ENCODE measurements at regions not wholly inside any gene's neighbourhood (a gene's known extent, or its start where the extent isn't known, plus 50 kb on each side); places are given as distances from the start of the nearest gene placed in this dataset.
A peak's percentile ranks its signal among the peaks of the same experiment; 100 is the strongest.

GRCh38 chr12:41684997-41685396, 459.7 kb downstream of the GXYLT1 start:
- TF ChIP-seq ZNF654 (tag by site-specific recombination; IDR thresholded peaks at IDR 0.05; ENCODE audit: low read depth), result peak; percentile 68
- no peak for TF ChIP-seq SCRT1 (tag by site-specific recombination; IDR thresholded peaks at IDR 0.05; ENCODE audit: borderline replicate concordance)
- peak; percentile 40; the same call in 1 of the 2 replicates for TF ChIP-seq CTCF (tag by site-specific recombination; IDR thresholded peaks at IDR 0.05)
- no peak for TF ChIP-seq ZNF555 (tag by site-specific recombination; conservative IDR thresholded peaks at IDR 0.05)
- TF ChIP-seq ZNF791 (tag by site-specific recombination; IDR thresholded peaks at IDR 0.05), result no peak
- Histone ChIP-seq H3K27ac (ENCODE audit: extremely low read depth, low read depth, low read length) (no peak overlapping the region), H3K4me1 (ENCODE audit: control insufficient read depth, insufficient read depth, low read length) (no peaks in the 10 kb centered on the region), H3K9me3 (ENCODE audit: control insufficient read depth, insufficient read depth, low read depth, low read length) (no peaks in the 10 kb centered on the region), H3K36me3 (ENCODE audit: control insufficient read depth in 2 of 2, insufficient read depth in 1 of 2, low read length in 2 of 2) (no peaks in the 10 kb centered on the region), H3K4me3 (ENCODE audit: low read depth, low read length) (no peak overlapping the region)
- ChIA-PET POLR2A (no interaction called here), CTCF (interaction anchor here (0.6 to 4.1 kb wide), 5 partner anchors 110 to 1785 kb away, joined by 3 to 31 read pairs (median 5); no protein-coding TSS in a partner anchor)

GRCh38 chr12:41683513-41684240, 461.0 kb downstream of the GXYLT1 start:
- Histone ChIP-seq H3K4me1 (ENCODE audit: control insufficient read depth, insufficient read depth, low read length) (no peaks in the 10 kb centered on the region), H3K9me3 (ENCODE audit: control insufficient read depth, insufficient read depth, low read depth, low read length) (no peaks in the 10 kb centered on the region), H3K4me3 (ENCODE audit: low read depth, low read length) (no peak overlapping the region), H3K36me3 (ENCODE audit: control insufficient read depth in 2 of 2, insufficient read depth in 1 of 2, low read length in 2 of 2) (no peaks in the 10 kb centered on the region), H3K27ac (ENCODE audit: extremely low read depth, low read depth, low read length) (no peak overlapping the region)
- ChIA-PET CTCF (interaction anchor here (0.5 to 4.1 kb wide), 8 partner anchors 9 to 674 kb away, joined by 3 to 31 read pairs (median 4); no protein-coding TSS in a partner anchor), POLR2A (no interaction called here)
- TF ChIP-seq PRDM6 (tag by site-specific recombination; IDR thresholded peaks at IDR 0.05), result peak; percentile 32; the same call in 1 of the 2 replicates
- no peak for TF ChIP-seq OVOL3 (tag by site-specific recombination; IDR thresholded peaks at IDR 0.05)

- H3K4me3 ChIP-seq (ENCODE audit: low read depth, low read length), result no peak overlapping the region
- H3K36me3 ChIP-seq (ENCODE audit: control insufficient read depth in 2 of 2, insufficient read depth in 1 of 2, low read length in 2 of 2), result no peaks in the 10 kb centered on the region
- no peaks in the 10 kb centered on the region for H3K4me1 ChIP-seq (ENCODE audit: control insufficient read depth, insufficient read depth, low read length)
- ChIA-PET CTCF (interaction anchor here (4.1 kb wide), 1 partner anchor 341 kb away, joined by 31 read pairs; no protein-coding TSS in a partner anchor), POLR2A (no interaction called here)
- no peaks in the 10 kb centered on the region for H3K9me3 ChIP-seq (ENCODE audit: control insufficient read depth, insufficient read depth, low read depth, low read length)
- H3K27ac ChIP-seq (ENCODE audit: extremely low read depth, low read depth, low read length), result no peak overlapping the region
- TF ChIP-seq ZNF521 (tag by site-specific recombination; IDR thresholded peaks at IDR 0.05), result no peak
- no peak for TF ChIP-seq ZNF600 (tag by site-specific recombination; IDR thresholded peaks at IDR 0.05)
- TF ChIP-seq ZNF37A (tag by site-specific recombination; IDR thresholded peaks at IDR 0.05), result no peak
- no peak for TF ChIP-seq ZNF280C (tag by site-specific recombination; IDR thresholded peaks at IDR 0.05)
- no peak for TF ChIP-seq ZSCAN5A (tag by site-specific recombination; IDR thresholded peaks at IDR 0.05)
- no peak for TF ChIP-seq ZNF138 (tag by site-specific recombination; IDR thresholded peaks at IDR 0.05; ENCODE audit: borderline replicate concordance)
- no peak for TF ChIP-seq ZNF266 (tag by site-specific recombination; IDR thresholded peaks at IDR 0.05; ENCODE audit: low read depth)
- TF ChIP-seq ZNF791 (tag by site-specific recombination; IDR thresholded peaks at IDR 0.05), result no peak
- no peak for TF ChIP-seq ZNF639 (tag by site-specific recombination; IDR thresholded peaks at IDR 0.05)
- TF ChIP-seq ZNF837 (tag by site-specific recombination; IDR thresholded peaks at IDR 0.05), result no peak
- TF ChIP-seq ZNF2 (tag by site-specific recombination; IDR thresholded peaks at IDR 0.05), result no peak
- TF ChIP-seq ZNF18 (tag by site-specific recombination; IDR thresholded peaks at IDR 0.05), result no peak
- no peak for TF ChIP-seq ZNF23 (tag by site-specific recombination; IDR thresholded peaks at IDR 0.05; ENCODE audit: borderline replicate concordance)
- no peak for TF ChIP-seq GLIS2 (tag by site-specific recombination; IDR thresholded peaks at IDR 0.05)
Measured at GRCh38 chr12:41683023-41683422, 461.7 kb downstream of the GXYLT1 start.

Measured in HEK293 (cell line).